ENCODE measurements at regions not wholly inside any gene's neighbourhood (a gene's known extent, or its start where the extent isn't known, plus 50 kb on each side); places are given as distances from the start of the nearest gene placed in this dataset.

GRCh38 chr10:108132303-108132702, 967.8 kb upstream of the SORCS1 start:
- Histone ChIP-seq H3K4me3 (no peak overlapping the region), H3K9me2 (ENCODE audit: insufficient read depth) (no peaks in the 10 kb centered on the region), H3K36me3 (ENCODE audit: low read depth) (no peaks in the 10 kb centered on the region), H2AFZ (no peak overlapping the region), H3K27me3 (replicated peaks; ENCODE audit: insufficient read depth) (no peaks in the 10 kb centered on the region), H3K4me1 (ENCODE audit: insufficient read depth) (no peaks in the 10 kb centered on the region), H3K9me3 (ENCODE audit: low read depth) (no peaks in the 10 kb centered on the region), H3K79me2 (ENCODE audit: insufficient read depth) (no peaks in the 10 kb centered on the region), H3K27ac (no peak overlapping the region), H4K20me1 (ENCODE audit: insufficient read depth) (no peaks in the 10 kb centered on the region), H3K4me2 (ENCODE audit: unreplicated experiment) (no peak overlapping the region), H3F3A (ENCODE audit: insufficient read depth) (no peaks in the 10 kb centered on the region), H3K9ac (no peak overlapping the region)
- 41 to 44% methylated on average over 2 of the region's 2 CpGs for WGBS, 2 experiments (ENCODE audit: low coverage in 1 of 2, low lambda C conversion rate in 2 of 2, missing lambda C conversion rate in 2 of 2)
- no peak for DNase-seq
- in situ Hi-C loops (cut with MboI): no loop called here
- no peak for TF ChIP-seq EZH2 (IDR thresholded peaks at IDR 0.05; ENCODE audit: insufficient read depth, poor library complexity, severe bottlenecking)
- TF ChIP-seq EZH2phosphoT487 (IDR thresholded peaks at IDR 0.05; ENCODE audit: insufficient read depth, low read depth): no peak

- 72 to 77% methylated on average over 2 of the region's 2 CpGs for WGBS, 2 experiments (ENCODE audit: low coverage in 1 of 2, low lambda C conversion rate in 2 of 2, missing lambda C conversion rate in 2 of 2)
- in situ Hi-C loops (cut with MboI): no loop called here
- no peaks in the 10 kb centered on the region for H3K79me2 ChIP-seq (ENCODE audit: insufficient read depth)
These were observed 966.1 kb upstream of the SORCS1 start for GRCh38 chr10:108130575-108130974.

GRCh38 chr10:108112218-108112617, 947.7 kb upstream of the SORCS1 start:
- no peaks in the 10 kb centered on the region for H3K79me2 ChIP-seq (ENCODE audit: insufficient read depth)
- no peaks in the 10 kb centered on the region for H3K9me2 ChIP-seq (ENCODE audit: insufficient read depth)
- no peak overlapping the region for H2AFZ ChIP-seq
- no peak overlapping the region for H3K27ac ChIP-seq
- no peak overlapping the region for H3K9ac ChIP-seq
- no peaks in the 10 kb centered on the region for H3K36me3 ChIP-seq (ENCODE audit: low read depth)
- peak; percentile 46 for DNase-seq
- WGBS, 2 experiments (ENCODE audit: low coverage in 1 of 2, low lambda C conversion rate in 2 of 2, missing lambda C conversion rate in 2 of 2): 15 to 32% methylated on average over 2 of the region's 2 CpGs
- H3K9me3 ChIP-seq (ENCODE audit: low read depth): no peaks in the 10 kb centered on the region
- no peak overlapping the region for H3K4me3 ChIP-seq
- H3K4me2 ChIP-seq (ENCODE audit: unreplicated experiment): no peak overlapping the region
- no peaks in the 10 kb centered on the region for H3K4me1 ChIP-seq (ENCODE audit: insufficient read depth)
- H3F3A ChIP-seq (ENCODE audit: insufficient read depth): no peaks in the 10 kb centered on the region
- no peaks in the 10 kb centered on the region for H3K27me3 ChIP-seq (replicated peaks; ENCODE audit: insufficient read depth)
- in situ Hi-C loops (cut with MboI): no loop called here
- no peaks in the 10 kb centered on the region for H4K20me1 ChIP-seq (ENCODE audit: insufficient read depth)
- TF ChIP-seq EZH2phosphoT487 (IDR thresholded peaks at IDR 0.05; ENCODE audit: insufficient read depth, low read depth) (no peak), EZH2 (IDR thresholded peaks at IDR 0.05; ENCODE audit: insufficient read depth, poor library complexity, severe bottlenecking) (no peak)

More at GRCh38 chr10:108130575-108130974, 966.1 kb upstream of the SORCS1 start:
- Histone ChIP-seq H3K4me2 (ENCODE audit: unreplicated experiment) (no peak overlapping the region), H3F3A (ENCODE audit: insufficient read depth) (no peaks in the 10 kb centered on the region), H3K9me3 (ENCODE audit: low read depth) (no peaks in the 10 kb centered on the region), H3K27ac (no peak overlapping the region), H3K9ac (no peak overlapping the region), H3K27me3 (replicated peaks; ENCODE audit: insufficient read depth) (no peaks in the 10 kb centered on the region), H3K4me1 (ENCODE audit: insufficient read depth) (no peaks in the 10 kb centered on the region), H4K20me1 (ENCODE audit: insufficient read depth) (no peaks in the 10 kb centered on the region), H3K36me3 (ENCODE audit: low read depth) (no peaks in the 10 kb centered on the region), H2AFZ (no peak overlapping the region), H3K9me2 (ENCODE audit: insufficient read depth) (no peaks in the 10 kb centered on the region), H3K4me3 (no peak overlapping the region)
- no peak for TF ChIP-seq EZH2 (IDR thresholded peaks at IDR 0.05; ENCODE audit: insufficient read depth, poor library complexity, severe bottlenecking)
- no peak for TF ChIP-seq EZH2phosphoT487 (IDR thresholded peaks at IDR 0.05; ENCODE audit: insufficient read depth, low read depth)
- DNase-seq: no peak

GRCh38 chr10:108104551-108105156, 940.1 kb upstream of the SORCS1 start:
- Histone ChIP-seq H3K9me3 (ENCODE audit: low read depth) (no peaks in the 10 kb centered on the region), H3K9me2 (ENCODE audit: insufficient read depth) (no peaks in the 10 kb centered on the region), H3K4me2 (ENCODE audit: unreplicated experiment) (peak overlapping the region; percentile 16), H3F3A (ENCODE audit: insufficient read depth) (peaks cover 8% of the 10 kb centered on the region; the same call in 1 of the 2 replicates), H3K4me1 (ENCODE audit: insufficient read depth) (peaks cover 7% of the 10 kb centered on the region), H3K27me3 (replicated peaks; ENCODE audit: insufficient read depth) (no peaks in the 10 kb centered on the region), H3K4me3 (no peak overlapping the region), H3K36me3 (ENCODE audit: low read depth) (no peaks in the 10 kb centered on the region), H4K20me1 (ENCODE audit: insufficient read depth) (no peaks in the 10 kb centered on the region), H3K27ac (no peak overlapping the region), H3K9ac (no peak overlapping the region), H3K79me2 (ENCODE audit: insufficient read depth) (no peaks in the 10 kb centered on the region), H2AFZ (no peak overlapping the region)
- in situ Hi-C loops (cut with MboI): no loop called here
- TF ChIP-seq EZH2phosphoT487 (IDR thresholded peaks at IDR 0.05; ENCODE audit: insufficient read depth, low read depth) (no peak), EZH2 (IDR thresholded peaks at IDR 0.05; ENCODE audit: insufficient read depth, poor library complexity, severe bottlenecking) (no peak)
- DNase-seq: peak; percentile 76
- WGBS, 2 experiments (ENCODE audit: low coverage in 1 of 2, low lambda C conversion rate in 2 of 2, missing lambda C conversion rate in 2 of 2): 26 to 34% methylated on average over 3 of the region's 3 CpGs

Data from GM23248 (cell line).